ENCODE measurements at regions not wholly inside any gene's neighbourhood (a gene's known extent, or its start where the extent isn't known, plus 50 kb on each side); places are given as distances from the start of the nearest gene placed in this dataset.

GRCh38 chr22:22090650-22091399 is 108.2 kb upstream of the TOP3B start:
- Histone ChIP-seq H3K27me3 (peaks cover 0 to 9% (median 0%) of the 10 kb centered on the region in 3 donors), H3K9me3 (no peaks in the 10 kb centered on the region), H3K4me1 (no peaks in the 10 kb centered on the region), H3K27ac (no peak overlapping the region), H3K36me3 (no peaks in the 10 kb centered on the region), H3K4me3 (no peak overlapping the region)
- no peak for DNase-seq
- WGBS, 2 donors, result 59 to 62% methylated on average over 10 of the region's 10 CpGs
- TF ChIP-seq POLR2AphosphoS5 (IDR thresholded peaks at IDR 0.05) (no peak), CTCF (IDR thresholded peaks at IDR 0.05) (no peak), POLR2A (IDR thresholded peaks at IDR 0.05) (no peak), EP300 (IDR thresholded peaks at IDR 0.05) (no peak)
- intact Hi-C loops (cut with DNase I), result no loop called here

GRCh38 chr22:22089459-22090308 is 107.1 kb upstream of the TOP3B start:
- H3K4me1 ChIP-seq, result no peaks in the 10 kb centered on the region
- intact Hi-C loops (cut with DNase I), result no loop called here
- no peaks in the 10 kb centered on the region for H3K36me3 ChIP-seq
- peaks cover 0 to 9% (median 0%) of the 10 kb centered on the region in 3 donors for H3K27me3 ChIP-seq
- 42 to 60% methylated on average over 3 of the region's 3 CpGs for WGBS, 2 donors
- DNase-seq, result no peak
- TF ChIP-seq POLR2A (IDR thresholded peaks at IDR 0.05), result no peak
- TF ChIP-seq POLR2AphosphoS5 (IDR thresholded peaks at IDR 0.05), result no peak
- TF ChIP-seq CTCF (IDR thresholded peaks at IDR 0.05), result no peak
- TF ChIP-seq EP300 (IDR thresholded peaks at IDR 0.05), result no peak
- H3K27ac ChIP-seq, result no peak overlapping the region
- H3K4me3 ChIP-seq, result no peak overlapping the region
- no peaks in the 10 kb centered on the region for H3K9me3 ChIP-seq

- Histone ChIP-seq H3K9me3 (no peaks in the 10 kb centered on the region), H3K36me3 (no peaks in the 10 kb centered on the region), H3K27me3 (peaks cover 0 to 9% (median 0%) of the 10 kb centered on the region in 3 donors), H3K4me3 (no peak overlapping the region), H3K27ac (no peak overlapping the region), H3K4me1 (no peaks in the 10 kb centered on the region)
- intact Hi-C loops (cut with DNase I), result no loop called here
- WGBS, 2 donors, result 73 to 77% methylated on average over 9 of the region's 9 CpGs
- no peak for DNase-seq
- no peak for TF ChIP-seq POLR2A (IDR thresholded peaks at IDR 0.05)
- TF ChIP-seq CTCF (IDR thresholded peaks at IDR 0.05), result no peak
- no peak for TF ChIP-seq EP300 (IDR thresholded peaks at IDR 0.05)
- TF ChIP-seq POLR2AphosphoS5 (IDR thresholded peaks at IDR 0.05), result no peak
Measured at GRCh38 chr22:22088658-22089458, 106.3 kb upstream of the TOP3B start.

GRCh38 chr22:22087854-22088657 is 105.5 kb upstream of the TOP3B start:
- no peak for DNase-seq
- Histone ChIP-seq H3K9me3 (no peaks in the 10 kb centered on the region), H3K27ac (no peak overlapping the region), H3K36me3 (no peaks in the 10 kb centered on the region), H3K4me1 (no peaks in the 10 kb centered on the region), H3K4me3 (no peak overlapping the region), H3K27me3 (peaks cover 0 to 14% (median 0%) of the 10 kb centered on the region in 3 donors)
- TF ChIP-seq POLR2AphosphoS5 (IDR thresholded peaks at IDR 0.05) (no peak), CTCF (IDR thresholded peaks at IDR 0.05) (no peak), POLR2A (IDR thresholded peaks at IDR 0.05) (no peak), EP300 (IDR thresholded peaks at IDR 0.05) (no peak)
- intact Hi-C loops (cut with DNase I), result no loop called here
- 88 to 91% methylated on average over 10 of the region's 10 CpGs for WGBS, 2 donors

Data from sigmoid colon (tissue), 6 donors.